Stromal cell of bone marrow (primary cell): ENCODE measurements at regions not wholly inside any gene's neighbourhood (a gene's known extent, or its start where the extent isn't known, plus 50 kb on each side); places are given as distances from the start of the nearest gene placed in this dataset.
"Not testable (repeated sequence)": the region's sequence is repeated elsewhere in the genome, so short reads cannot be mapped to it uniquely, and the experiment has no call there.

ENCODE experiments used
- DNase-seq: peaks from one replicate; pipeline ENCODE4 v3.0.0-alpha.2; 2012; ENCODE audit warnings: low read depth

DNA sequence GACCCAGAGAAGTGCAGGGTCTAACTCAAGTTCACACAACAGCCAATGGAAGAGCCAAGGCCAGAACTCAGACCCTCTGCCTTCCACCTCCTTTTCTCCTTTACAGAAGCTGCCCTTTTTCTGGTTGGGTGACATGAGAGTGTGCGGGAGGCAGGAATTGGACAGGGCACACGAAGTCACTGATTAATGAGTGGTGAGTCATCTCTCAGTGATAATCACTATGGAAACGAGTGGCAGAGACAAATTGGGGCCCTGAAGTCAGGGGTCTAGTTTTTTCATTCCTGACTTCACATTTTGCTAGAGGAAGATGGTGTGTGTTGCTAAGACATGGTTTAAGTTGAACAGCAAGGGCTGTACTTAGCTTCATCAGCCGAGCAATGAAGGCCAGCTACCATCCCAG is 312.7 kb upstream of the CCL2 start:
- no peak for DNase-seq

GRCh38 chr17:33944412-33944811 is 310.7 kb upstream of the CCL2 start:
- DNase-seq = no peak

- DNase-seq = no peak
These were observed 310.3 kb upstream of the CCL2 start for GRCh38 chr17:33944826-33945225.

- DNase-seq = no peak
These were observed 309.2 kb upstream of the CCL2 start for GRCh38 chr17:33945646-33946546.

GRCh38 chr17:33947762-33948161 is 307.3 kb upstream of the CCL2 start:
- DNase-seq = no peak

DNA sequence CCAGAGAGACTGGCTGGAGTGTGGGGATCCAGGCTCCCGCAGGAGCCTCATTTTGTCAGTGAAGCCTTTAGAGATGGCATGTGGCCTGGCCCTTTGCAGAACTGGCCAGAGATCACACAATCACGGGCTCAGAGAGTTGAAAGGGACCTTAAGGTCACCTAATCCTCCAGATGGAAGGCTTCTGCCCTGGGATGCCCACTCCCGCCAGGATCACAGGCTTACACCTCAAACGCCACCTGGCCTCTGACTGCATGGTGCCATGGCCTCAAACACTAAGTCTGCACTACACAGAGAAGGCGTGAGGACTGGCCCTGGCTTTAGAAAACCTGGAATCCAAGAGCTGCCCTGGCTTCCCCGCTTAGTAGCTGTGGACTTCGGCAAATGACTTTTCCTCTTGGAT is 306.8 kb upstream of the CCL2 start:
- no peak for DNase-seq

DNA sequence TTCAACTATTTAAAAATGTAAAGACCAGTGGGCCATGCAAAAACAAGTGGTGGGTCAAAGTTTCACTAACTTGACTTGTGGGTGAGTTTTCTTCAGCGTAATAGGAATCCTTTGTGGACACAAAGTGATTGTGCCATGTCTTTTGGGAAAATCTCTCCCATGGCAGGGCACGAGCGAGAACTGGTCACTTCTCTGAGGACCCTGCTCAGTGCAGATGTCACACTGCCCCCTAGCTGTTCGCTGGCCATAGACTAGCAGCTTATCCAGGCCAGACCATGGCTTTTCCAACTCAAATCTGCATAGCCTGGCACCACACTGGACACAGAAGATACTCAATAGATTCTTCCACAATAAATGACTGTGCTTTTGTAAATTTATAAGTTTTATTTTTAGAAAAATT is 306.0 kb upstream of the CCL2 start:
- no peak for DNase-seq

GRCh38 chr17:33950061-33950460 is 305.0 kb upstream of the CCL2 start:
- DNase-seq = no peak

DNA sequence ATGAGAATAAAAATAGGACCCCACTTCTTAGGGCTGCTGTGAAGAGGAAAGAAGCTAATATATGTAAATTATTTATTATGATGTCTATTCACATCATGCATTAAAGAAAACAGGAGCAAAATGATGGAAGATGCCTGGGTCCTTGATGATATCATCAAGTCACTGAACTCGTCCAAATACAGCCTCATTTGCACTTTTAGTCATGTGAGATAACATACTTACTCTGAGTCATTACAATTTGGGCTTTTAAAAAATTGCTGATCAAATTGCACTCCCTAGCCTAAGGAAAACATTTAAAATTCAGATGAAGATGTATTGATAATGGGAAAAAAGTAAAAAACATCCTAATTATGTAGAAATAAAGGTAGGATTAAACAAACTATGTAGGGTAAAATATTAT is 302.7 kb upstream of the CCL2 start:
- no peak for DNase-seq

DNA sequence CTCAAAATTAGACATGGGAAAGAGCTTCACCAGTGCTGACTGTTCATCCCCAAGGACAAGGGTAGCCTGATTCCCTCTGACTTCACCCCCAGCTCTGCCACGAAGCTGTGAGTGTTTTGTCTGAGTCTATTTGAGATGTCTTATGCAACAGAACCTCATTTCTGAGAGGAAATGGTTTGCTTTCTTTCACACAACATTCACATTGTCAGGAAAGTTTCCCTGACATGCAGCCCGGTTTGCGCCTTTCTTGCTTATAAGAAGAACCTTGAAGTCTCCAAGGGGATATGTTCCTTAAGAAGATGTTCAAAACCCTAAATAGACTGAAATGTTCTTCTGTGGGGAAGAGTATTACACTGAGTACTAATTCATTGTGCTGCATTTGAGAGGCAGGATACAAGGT is 300.5 kb upstream of the CCL2 start:
- DNase-seq = no peak

GRCh38 chr17:33955461-33955860 is 299.6 kb upstream of the CCL2 start:
- no peak for DNase-seq

DNA sequence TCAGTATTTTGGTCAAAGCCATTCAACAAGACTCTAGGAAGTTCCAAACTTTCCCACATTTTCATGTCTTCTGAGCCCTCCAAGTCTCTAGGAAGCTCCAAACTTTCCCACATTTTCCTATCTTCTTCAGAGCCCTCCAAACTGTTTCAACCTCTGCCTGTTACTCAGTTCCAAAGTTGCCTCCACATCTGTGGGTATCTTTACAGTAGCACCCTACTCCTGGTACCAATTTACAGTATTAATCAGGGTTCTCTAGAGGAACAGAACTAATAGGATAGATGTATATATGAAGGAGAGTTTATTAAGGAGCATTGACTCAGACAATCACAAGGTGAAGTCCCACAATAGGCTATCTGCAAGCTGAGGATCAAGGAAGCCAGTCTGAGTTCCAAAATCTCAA is 296.0 kb upstream of the CCL2 start:
- DNase-seq = not testable (repeated sequence)

- DNase-seq = no peak
These were observed 292.0 kb upstream of the CCL2 start for GRCh38 chr17:33962857-33963655.

DNA sequence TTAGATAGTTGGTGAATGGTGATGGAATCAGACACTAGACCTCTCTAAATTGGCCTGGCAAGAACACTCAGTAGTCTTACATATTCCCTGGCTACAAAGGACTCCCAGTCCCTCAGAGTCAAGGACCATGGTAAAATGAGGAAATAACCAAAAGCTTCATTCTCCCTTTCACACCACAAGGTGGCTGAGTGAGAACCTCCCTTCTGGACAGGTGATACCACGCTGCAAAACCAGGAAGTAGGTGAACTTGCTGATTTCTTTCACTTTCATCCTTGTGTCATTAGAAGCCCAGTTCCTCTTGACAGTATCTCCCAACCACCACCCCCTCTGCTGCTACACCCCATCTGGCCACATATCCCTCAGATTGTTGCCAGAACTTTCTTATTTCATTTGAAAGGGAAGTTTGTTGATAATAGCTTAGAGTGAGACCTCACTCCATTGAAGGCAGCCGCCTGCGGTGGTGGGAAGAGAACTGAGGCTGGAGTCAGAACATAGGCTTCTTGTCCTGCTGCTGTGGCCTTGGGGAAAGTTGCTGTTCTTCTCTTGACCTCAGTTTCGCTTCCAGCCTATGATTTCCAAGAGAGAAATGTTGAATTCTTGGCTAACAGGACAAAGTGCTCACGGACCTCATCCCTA is 290.6 kb upstream of the CCL2 start:
- DNase-seq = no peak

- DNase-seq = no peak
These were observed 288.6 kb upstream of the CCL2 start for GRCh38 chr17:33966410-33967059.

GRCh38 chr17:33967608-33968349 is 287.3 kb upstream of the CCL2 start:
- no peak for DNase-seq

- no peak for DNase-seq
These were observed 286.6 kb upstream of the CCL2 start for GRCh38 chr17:33968350-33969044.

DNA sequence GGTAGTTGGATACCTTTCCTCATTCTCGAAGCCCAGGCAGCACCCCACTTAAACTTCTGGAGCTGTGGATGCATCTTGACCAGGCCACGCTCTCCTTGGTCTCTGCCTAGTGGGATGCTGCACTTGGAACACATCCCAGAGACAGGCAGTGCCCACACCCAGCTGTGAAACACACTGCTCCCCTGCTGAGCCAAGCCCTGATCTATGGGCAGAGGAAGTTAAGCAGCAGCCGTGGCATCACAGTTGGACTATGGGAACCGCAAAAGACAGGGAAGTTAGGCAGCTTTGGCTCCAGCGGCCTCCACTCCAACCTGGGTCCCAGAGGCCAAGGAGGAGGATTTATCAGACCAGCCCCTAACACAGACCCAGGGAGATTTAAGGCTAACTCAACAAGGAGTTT is 284.8 kb upstream of the CCL2 start:
- DNase-seq = no peak

DNA sequence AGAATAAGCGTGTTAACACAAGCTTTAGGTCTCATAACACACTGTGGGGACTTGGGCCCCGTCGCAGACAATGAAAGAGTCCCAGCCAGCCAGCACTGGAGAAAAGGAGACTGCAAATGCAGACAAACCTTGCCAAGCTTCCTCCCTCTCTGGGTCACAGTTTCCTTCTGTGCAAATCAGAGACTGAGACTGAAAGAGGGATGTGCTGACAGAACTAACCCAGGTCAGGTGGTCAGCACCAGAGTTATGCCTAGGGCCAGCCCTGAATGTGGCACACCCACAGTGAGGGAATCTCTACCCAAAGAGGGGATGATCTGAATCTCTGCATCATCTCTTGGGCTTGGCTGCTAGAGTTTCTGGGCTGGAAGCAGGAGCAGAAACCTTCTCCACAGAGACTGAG is 282.3 kb upstream of the CCL2 start:
- no peak for DNase-seq

DNA sequence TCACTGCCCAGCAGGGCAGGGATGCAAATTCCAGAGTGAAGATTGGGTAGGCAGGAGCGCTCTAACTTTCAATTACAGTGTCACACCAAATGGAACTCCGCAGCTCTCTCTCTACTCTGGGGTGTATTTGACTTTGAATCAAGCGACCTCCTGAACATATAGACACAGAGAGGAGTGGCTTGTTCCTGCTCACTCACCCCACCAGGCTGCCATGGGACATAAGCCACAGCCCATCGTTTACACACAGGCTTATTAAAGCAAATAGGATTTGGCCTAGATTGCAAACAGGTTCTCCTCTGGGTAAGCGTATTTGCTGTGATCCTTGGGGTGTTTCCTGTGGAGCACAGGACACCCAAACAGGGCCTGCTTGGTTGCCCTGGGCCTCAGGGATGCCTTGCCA is 281.6 kb upstream of the CCL2 start:
- DNase-seq = no peak

- DNase-seq = no peak
These were observed 280.8 kb upstream of the CCL2 start for GRCh38 chr17:33974276-33974675.
